ENCODE measurements at regions not wholly inside any gene's neighbourhood (a gene's known extent, or its start where the extent isn't known, plus 50 kb on each side); places are given as distances from the start of the nearest gene placed in this dataset.

DNA sequence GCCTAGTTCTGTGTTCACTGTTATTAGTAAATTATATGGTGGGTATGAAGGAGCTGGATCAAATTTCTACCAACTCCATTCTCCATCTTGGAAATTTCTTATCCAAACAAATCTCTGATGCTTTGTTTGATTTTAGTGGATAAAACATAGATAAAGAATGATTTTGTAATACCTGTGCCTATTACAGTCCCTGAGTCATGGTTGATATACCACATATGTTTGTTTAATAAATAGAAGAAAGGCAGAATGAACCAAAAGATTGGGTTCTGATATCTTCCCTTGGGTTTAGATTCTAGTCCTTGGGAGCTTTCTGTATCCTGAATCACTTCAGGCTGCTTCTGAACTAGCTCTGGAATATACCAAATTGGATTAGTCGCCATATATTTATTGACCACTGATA is 203.6 kb downstream of the PDCD6IP start:
- TF ChIP-seq, protein P1, sequence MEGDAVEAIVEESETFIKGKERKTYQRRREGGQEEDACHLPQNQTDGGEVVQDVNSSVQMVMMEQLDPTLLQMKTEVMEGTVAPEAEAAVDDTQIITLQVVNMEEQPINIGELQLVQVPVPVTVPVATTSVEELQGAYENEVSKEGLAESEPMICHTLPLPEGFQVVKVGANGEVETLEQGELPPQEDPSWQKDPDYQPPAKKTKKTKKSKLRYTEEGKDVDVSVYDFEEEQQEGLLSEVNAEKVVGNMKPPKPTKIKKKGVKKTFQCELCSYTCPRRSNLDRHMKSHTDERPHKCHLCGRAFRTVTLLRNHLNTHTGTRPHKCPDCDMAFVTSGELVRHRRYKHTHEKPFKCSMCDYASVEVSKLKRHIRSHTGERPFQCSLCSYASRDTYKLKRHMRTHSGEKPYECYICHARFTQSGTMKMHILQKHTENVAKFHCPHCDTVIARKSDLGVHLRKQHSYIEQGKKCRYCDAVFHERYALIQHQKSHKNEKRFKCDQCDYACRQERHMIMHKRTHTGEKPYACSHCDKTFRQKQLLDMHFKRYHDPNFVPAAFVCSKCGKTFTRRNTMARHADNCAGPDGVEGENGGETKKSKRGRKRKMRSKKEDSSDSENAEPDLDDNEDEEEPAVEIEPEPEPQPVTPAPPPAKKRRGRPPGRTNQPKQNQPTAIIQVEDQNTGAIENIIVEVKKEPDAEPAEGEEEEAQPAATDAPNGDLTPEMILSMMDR (IDR thresholded peaks at IDR 0.05), result no peak
- TF ChIP-seq NR1H2 (CRISPR knock-in tag; IDR thresholded peaks at IDR 0.05), result no peak
- TF ChIP-seq CREB1 (CRISPR knock-in tag; IDR thresholded peaks at IDR 0.05), result no peak
- no peak for TF ChIP-seq JUN (CRISPR knock-in tag; IDR thresholded peaks at IDR 0.05)
- TF ChIP-seq ZBTB21 (CRISPR knock-in tag; IDR thresholded peaks at IDR 0.05; ENCODE audit: borderline replicate concordance), result no peak
- no peak for TF ChIP-seq CREM (CRISPR knock-in tag; IDR thresholded peaks at IDR 0.05)

Data from WTC11 (cell line).